HG02885 (cell line): ENCODE measurements at regions not wholly inside any gene's neighbourhood (a gene's known extent, or its start where the extent isn't known, plus 50 kb on each side); places are given as distances from the start of the nearest gene placed in this dataset.
A peak's percentile ranks its signal among the peaks of the same experiment; 100 is the strongest.

Experiments used
- ATAC-seq: cut with Tn5 transposase; IDR thresholded peaks from one replicate; pipeline ENCODE4 v1.9.1; 2021; ENCODE audit warnings: mild to moderate bottlenecking; ENCODE audit not compliant: unreplicated experiment, poor library complexity

DNA sequence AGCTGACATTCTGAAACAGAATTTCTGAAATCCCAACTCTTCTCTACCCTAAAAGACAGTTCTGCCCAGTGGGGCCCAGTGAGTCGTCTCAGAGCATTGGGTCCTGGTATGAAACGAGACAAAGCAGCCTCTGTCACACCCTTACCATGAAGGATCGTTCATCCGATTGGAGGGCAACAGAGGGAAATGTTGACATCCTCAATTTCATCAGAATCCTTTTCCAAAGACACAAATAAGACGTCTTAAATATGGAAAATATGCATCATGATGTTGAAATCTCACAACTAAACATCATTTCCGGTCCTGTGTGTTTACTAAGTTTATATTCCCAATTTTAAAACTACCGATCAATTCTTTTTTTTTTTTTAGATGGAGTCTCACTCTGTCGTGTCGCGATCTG, 112.1 kb upstream of the SLC45A1 start:
- ATAC-seq = no peak

DNA sequence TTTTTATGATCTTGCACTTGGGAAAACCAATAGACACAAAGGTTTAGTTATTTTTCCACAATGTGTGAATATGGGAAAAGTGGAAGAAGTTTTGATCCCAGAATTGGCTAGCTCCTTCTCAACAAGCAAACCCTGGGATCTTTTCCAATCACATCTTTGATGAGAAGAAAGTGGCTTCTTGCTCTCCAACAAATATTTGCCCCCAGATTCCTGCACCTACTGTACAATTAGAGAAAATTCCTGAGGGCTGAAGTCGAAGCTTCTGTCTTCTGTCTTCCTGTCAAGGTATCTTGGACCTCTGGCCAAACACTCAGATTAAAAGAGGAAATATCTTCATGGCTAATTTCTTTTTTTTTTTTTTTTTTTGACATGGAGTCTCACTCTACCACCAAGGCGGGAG, 113.1 kb upstream of the SLC45A1 start:
- no peak for ATAC-seq

DNA sequence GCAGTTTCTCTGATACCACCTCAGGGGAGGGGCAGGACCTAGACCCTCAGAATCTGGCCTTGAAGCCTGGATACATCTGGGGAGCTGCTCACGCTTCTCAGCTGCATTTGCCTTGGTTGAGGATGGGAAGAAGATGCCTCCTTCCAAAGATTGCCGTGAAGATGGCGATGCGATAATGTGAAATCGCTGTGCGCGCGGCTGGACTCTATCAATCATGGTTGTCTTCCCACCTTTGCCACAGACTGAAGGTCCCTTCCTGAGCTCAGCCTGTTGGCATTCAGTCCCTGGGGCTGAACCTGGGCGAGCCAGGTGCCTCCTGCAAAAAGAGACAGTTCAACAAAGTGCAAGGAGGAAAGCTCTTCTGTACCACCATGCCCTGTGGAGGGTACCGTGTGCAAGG, 114.4 kb upstream of the SLC45A1 start:
- ATAC-seq = no peak

DNA sequence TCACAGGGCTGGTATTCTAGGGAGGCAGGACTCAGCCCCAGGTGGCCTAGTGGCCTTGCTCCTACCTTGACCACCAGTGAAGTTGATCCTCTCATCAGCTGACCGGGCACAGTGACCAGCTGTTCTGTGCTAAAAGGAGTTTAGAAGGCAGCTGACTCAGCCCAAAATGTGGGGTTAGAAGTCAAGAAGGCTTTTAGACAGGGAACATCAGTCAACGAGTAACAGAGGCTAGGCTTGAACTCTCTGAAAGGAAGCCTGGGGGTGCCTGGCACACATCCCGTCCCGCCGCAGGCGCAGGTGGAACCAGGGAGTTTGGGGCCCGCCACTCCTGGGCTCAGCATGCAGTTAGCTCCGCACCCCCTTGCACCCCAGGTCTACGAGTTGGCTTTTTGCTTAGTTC, 114.9 kb upstream of the SLC45A1 start:
- ATAC-seq = no peak

DNA sequence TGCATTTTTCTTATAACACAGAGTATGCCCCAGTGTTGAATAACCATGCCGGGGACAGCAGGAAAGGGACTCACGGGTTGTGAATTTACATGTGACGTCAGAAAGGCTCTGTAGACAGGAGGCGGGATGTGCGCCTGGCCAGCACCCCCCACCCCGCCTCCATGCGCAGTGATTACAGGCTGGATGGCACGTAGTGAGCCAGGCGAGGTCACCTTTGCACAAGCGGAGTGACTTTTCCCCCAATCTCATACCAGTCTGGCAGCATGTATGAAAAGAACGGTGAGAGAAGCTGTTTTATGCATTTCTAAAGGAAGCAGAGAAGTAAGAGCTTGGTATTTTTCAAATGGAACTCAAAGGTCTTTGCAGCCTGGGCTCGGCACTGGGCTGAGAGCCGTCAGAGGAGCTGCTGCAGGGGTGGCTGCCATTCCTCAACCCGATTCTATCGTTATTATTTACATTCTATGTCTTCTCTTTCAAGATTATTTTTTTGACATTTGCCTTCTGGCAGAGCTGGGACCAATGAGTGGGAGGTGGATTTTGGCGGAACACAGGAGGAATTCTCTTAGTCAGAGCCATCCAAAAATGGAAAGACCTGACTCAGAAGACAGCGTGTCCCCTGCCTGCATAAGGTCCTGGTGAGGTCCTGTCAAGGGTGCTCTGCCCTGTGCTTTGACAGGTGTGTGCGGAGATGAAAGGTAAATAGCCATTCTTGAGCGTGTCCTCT, 115.6 kb upstream of the SLC45A1 start:
- ATAC-seq = no peak

DNA sequence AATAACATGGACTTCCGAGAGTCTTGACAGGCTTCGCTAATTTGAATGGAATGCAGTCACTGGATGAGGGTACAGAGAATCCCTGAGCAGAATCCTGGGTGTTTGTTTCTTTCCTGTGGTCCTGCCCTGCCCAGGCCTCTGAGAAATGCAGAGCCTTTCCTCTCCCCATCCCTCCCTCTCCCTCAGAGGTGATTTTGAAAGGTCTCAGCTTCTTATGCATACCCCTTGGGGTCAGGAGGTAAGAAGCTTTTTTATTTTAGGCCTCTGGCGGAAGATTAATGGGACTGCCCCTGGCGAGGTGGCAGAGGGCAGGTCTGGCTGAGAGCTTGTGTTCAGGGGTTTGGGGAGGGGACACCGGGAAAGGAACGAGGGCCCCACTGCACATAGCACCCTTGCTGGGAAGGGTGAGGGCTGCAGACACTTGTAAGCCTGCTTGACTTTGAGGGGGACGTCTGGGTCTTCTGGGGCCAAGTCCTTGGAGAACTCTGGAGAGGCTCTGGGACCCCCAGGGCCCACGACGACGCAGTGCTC, 116.5 kb upstream of the SLC45A1 start:
- no peak for ATAC-seq

DNA sequence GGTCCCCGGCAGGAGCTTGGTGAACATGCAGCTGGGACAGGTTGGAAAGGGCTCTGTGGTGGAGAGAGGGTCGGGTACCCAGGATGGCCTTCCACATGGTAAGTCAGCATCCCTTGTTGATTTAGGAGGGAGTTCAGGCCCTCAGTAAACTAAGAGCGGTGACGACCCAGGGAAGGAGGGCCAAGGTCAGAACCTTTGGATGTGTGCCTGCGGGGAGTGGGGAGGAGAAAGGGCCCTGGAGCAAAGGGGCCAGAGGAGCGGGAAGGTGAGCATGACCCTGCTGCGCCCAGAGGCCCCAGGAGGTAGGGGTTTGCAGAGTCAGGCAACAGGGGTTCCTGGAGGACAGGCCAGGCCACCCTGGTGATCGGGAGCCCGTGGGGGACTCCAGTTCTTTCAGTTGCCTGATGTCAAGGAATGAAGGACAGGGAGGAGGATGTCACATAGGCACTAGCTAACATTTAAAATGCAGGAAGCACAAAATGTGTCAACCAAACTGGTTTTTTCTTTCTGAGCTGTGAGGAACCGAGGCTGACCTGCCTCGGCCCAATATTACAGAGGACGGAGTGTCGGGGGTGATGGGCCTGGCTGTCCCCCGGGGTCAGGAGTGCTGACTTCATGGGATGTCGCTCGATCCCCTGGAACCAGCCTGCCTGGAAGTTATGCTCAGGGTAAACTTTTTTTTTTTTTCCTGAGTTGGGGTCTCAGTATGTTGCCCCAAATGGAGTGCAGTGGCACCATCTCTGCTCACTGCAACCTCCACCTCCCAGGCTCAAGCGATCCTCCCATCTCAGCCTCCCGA, 117.4 kb upstream of the SLC45A1 start:
- ATAC-seq = no peak

DNA sequence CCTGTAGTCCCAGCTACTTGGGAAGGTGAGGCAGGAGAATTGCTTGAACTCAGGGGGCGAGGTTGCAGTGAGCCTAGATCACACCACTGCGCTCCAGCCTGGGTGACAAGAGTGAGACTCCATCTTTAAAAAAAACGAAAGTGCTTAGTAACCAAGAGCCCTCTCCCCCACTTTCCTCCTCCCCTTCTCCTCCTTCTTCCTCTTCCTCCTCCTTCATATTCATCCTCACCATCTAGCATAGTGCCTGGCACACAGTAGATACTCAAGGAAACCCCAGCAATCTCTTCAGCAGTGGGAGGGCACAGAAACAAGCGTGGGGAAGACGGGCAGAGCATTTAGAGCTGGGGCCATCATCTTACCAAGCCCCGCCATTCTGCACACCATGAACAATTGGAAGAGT, 119.4 kb upstream of the SLC45A1 start:
- no peak for ATAC-seq

DNA sequence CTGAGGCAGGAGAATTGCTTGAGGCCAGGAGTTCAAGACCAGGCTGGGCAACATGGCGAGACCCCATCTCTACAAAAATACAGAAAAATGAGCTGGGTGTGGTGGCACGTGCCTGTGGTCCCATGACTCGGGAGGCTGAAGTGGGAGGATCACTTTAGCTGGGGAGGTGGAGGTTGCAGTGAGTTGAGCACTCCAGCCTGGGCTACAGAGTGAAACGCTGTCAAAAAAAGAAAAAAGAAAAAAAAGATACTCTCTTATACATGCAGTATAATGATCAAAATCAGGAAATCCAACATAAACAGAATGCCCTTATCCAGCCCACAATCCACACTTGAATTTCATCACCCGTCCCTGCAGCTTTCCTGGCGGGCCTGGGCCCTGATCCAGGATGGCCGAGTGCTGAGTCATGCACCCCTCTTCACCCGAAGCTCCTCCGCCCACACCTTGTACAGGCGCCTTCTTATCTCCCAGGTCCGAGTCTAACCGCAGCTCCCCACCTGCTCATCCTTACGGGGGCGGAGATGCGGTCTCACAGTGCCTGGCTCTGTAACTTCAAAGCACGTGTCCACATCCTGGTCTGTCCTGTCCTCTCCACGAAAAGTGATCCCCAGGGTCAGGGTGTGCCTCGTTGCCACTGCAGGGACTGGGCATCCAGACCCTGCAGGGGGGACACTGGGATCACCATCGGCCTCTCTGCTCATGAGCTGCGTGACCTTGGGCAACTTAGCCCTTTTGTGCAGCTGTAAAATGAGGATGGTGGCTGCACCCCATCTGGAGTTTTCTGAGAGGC, 120.2 kb upstream of the SLC45A1 start:
- ATAC-seq = no peak

DNA sequence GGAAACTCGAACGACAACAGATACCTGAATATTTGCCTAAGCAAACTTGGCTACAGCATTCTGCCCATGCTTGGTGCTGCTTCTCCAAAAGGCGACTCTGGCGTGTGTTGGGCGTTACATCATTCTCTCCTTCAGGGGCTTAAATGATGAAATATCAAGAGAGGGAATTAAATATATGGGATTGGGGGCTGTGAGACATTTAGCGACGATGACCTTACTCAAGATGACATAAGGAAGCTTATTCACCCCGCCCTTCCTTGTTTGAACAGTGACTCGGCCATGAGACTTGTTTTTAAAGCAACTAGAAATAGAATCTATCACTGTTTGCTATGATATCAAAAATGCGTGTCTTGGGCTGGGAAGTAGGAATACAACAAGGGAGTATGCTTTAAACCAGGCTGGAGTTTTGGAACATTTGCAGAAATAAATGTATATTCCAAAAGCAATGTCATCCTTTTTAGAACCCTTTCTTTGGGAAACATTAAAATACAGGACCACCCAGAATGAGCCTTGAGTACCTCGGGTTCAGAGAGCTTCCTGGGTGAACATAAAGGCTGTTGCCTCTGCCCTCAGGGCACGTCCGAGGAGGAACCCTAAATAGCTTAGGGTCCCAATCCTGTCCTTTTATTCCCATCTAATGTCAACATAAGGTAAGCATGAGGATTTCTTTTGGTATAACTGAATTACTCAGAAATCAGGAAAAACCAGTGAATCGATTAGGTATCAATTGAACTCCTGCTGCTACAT, 123.3 kb upstream of the SLC45A1 start:
- no peak for ATAC-seq

DNA sequence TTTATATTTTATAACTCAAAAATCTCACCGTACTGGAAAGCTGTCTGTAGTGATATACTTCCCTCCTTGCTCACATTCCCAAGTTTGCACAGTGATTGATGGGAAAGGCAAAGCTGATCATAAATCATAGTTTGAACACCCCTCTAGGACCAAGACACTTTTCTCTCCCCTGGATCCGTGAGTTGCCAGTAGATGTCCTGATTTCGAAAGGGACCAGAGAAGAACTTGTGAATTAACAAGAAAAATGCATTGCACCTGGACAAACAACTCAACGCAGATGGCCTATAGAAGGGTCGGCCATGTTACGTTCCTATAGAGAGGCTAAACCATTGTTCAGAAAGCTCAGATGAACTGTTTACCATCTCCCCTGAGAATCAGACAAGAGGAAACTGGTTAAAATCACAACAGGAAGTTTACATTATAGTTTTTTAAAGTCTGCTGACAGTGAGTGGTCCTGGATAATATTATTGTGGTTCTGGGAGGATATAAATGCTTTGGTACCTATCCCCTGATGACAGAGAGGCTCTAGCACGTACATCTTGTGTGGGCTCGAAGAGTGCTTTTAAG, 124.0 kb upstream of the SLC45A1 start:
- ATAC-seq = no peak

DNA sequence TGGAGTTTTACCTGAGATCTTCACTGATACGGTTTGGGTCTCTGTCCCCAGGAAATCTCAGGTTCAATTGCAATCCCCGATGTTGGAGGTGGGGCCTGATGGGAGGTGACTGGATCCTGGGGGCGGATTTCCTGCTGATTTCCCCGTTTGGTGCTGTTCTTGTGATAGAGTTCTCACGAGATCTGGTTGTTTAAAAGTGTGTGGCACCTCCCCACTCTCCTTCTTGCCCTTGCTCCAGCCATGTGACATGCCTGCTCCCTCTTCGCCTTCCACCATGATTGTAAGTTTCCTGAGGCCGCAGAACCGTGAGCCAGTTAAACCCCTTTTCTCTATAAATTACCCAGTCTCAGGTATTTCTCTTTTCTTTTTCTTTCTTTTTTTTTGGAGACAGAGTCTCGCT, 126.4 kb upstream of the SLC45A1 start:
- no peak for ATAC-seq

DNA sequence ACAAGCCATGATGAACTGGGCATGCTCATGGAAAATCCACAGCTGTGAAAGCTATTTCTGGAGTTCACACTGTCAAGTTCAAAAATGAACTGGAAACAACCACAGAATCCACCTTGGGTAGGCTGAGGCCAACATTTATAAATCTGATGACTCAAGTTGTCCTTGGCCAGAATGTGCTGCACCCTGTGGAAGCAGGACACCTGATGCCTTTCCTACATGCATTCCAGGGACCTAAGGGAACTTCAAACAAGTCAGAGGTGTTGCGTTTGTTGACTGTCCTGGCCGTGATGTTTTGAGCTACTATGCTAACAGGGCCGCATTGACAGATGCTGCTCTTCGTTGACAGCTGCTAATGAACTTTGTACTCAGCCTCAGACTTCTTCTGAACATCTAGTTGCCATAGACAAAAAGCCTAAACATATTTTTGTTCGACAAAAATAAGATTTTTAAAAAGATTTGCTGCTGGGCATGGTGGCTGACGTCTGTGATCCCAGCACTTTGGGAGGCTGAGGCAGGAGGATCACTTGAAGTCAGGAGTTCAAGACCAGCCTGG, 127.9 kb upstream of the SLC45A1 start:
- ATAC-seq = no peak

DNA sequence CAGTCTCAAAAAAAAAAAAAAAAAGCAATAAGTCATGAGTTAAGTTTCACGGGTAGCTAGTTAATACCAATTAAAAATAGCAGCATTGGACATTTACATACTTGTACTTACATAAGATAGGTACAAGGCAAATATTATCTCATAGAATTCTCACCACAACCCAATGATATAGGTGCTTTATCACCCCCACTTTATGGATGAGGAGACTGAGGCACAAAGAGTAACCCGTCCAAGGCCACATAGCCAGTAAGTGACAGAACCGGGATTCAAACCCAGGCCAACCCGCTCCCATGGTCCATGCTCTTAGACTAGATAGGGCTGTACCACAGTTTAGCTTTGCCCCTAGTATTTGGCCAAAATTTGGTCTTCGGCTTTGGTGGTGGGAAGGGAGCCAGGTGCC, 132.5 kb upstream of the SLC45A1 start:
- no peak for ATAC-seq

DNA sequence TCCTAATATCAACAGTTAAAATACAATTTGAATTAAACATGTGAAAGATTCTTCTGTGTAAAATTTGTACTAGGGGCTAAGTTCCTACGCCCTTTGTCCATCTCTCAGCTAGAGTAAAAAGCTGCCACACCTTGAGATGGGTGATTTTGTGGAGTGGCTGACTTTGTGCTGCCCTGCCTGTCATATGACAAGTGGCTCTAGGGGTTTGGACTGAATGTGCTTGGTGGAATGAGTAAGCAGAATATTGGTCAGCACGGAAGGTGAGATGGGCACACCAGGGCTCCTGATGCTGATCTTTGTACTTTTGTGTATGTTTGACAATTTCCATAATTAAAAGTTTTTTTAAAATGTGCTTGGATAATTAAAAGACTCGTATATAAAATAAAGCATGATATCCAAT, 133.6 kb upstream of the SLC45A1 start:
- no peak for ATAC-seq

DNA sequence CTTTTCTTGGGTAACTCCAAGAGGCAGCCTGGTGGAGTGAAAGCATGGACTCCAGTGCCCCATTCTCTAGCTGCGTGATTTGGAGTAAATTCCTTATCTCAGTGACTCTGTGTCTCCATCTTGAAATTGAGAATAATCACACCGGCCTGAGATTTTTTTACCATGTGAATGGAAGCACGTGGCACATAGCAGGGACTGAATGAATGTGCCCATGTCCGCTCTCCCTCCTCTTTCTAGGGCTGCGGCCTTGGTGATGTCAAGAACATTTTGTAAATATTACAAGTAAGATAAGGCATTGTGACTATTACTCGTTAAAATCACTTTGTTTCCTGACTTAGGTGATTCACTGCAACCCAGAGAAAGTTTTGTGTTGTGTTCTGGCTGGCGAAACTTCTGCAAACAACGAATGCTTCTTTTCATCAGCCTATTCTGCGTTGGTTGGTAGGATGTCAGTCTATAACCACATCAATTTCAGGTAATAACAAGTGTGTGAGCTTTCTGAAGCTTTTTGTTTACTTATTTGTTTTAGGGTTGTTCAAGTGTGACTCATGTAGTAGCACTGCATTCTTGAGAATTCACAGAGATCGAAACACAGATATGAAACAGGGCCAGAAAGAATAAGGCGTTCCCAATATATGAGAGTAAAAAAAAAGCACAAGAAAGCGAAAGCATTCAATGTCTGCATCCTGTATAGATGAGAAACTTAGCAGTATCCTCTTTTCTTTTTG, 135.7 kb upstream of the SLC45A1 start:
- peak; percentile 35 for ATAC-seq

DNA sequence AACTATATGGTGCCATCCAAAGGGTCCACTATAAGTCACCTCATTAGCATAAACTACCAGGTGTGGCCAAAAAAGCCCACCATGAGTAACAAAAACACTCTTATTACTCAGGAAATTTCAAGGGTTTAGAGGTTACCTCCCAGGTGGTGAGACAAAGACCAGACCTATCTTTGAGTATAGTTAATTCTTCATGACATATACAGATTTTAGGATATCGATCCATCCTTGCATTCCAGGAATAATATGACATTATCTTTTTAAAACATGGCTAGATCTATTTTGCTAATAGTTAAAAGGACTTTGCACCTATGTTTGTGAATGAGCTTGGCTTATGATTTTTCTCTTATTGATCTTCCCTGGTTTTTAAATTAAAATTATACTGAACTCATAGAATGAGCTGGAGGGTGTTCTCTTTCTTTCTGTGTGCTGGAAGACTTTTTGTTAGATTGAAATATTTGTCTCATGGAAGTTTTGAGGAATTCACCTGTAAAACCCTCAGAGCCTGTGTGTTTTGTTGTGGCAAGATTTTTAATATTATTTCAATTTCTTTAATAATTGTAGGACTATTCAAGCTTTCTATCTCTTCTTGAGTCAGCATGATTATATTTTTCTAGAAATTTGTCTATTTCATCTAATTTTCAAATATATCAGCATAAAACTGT, 138.7 kb upstream of the SLC45A1 start:
- ATAC-seq = no peak

DNA sequence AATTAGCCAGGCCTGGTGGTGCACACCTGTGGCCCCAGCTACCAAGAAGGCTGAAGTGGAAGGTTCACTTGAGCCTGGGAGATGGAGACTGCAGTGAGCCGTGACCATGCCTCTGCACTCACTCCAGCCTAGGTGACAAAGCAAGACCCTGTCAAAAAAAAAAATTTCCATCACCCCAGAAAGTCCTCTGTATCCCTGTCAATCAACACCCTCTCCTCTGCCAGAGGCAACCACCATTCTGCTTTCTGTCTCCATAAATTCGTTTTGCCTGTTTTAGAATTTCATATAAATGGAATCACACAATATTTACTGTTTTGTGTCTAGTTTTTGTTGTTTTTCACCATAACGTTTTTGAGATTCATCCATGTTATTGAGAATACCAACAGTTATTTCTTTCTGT, 141.6 kb upstream of the SLC45A1 start:
- ATAC-seq = no peak
